IPS-20b (cell line): ENCODE measurements at regions not wholly inside any gene's neighbourhood (a gene's known extent, or its start where the extent isn't known, plus 50 kb on each side); places are given as distances from the start of the nearest gene placed in this dataset.
"Not testable (repeated sequence)": the region's sequence is repeated elsewhere in the genome, so short reads cannot be mapped to it uniquely, and the experiment has no call there.

Experiments
- H3K27ac ChIP-seq: one replicate; pipeline ENCODE4 v1.5.1; 2013; ENCODE audit warnings: low read length
- H3K27me3 ChIP-seq: 2 replicates; pipeline ENCODE4 v1.6.1; 2013; ENCODE audit warnings: mild to moderate bottlenecking, low read length, inconsistent platforms; ENCODE audit not compliant: insufficient read depth
- H3K36me3 ChIP-seq: 2 replicates; pipeline ENCODE4 v1.6.1; 2013; ENCODE audit warnings: low read depth, mild to moderate bottlenecking, inconsistent platforms, low read length, moderate library complexity; ENCODE audit not compliant: insufficient read depth
- H3K4me1 ChIP-seq: 2 replicates; pipeline ENCODE4 v1.6.1; 2013; ENCODE audit warnings: mild to moderate bottlenecking, control low read depth, inconsistent platforms, low read length, moderate library complexity; ENCODE audit not compliant: insufficient read depth
- H3K4me3 ChIP-seq: 2 replicates; pipeline ENCODE4 v1.5.1; 2013; ENCODE audit warnings: mild to moderate bottlenecking, low read length, inconsistent platforms
- H3K9ac ChIP-seq: 2 replicates; pipeline ENCODE4 v1.6.1; 2013; ENCODE audit warnings: low read depth, mild to moderate bottlenecking, inconsistent platforms, low read length, moderate library complexity
- H3K9me3 ChIP-seq: 2 replicates; pipeline ENCODE4 v1.6.1; 2013; ENCODE audit warnings: mild to moderate bottlenecking, low read depth, low read length, inconsistent platforms; ENCODE audit not compliant: insufficient read depth

GRCh38 chr1:104630567-104631149, 881.0 kb downstream of the AMY1C start:
- H3K4me1 ChIP-seq: no peaks in the 10 kb centered on the region
- no peak overlapping the region for H3K27ac ChIP-seq
- H3K36me3 ChIP-seq: no peaks in the 10 kb centered on the region
- no peaks in the 10 kb centered on the region for H3K9me3 ChIP-seq
- no peak overlapping the region for H3K9ac ChIP-seq
- no peaks in the 10 kb centered on the region for H3K27me3 ChIP-seq
- no peak overlapping the region for H3K4me3 ChIP-seq

GRCh38 chr1:104636581-104636980, 886.9 kb downstream of the AMY1C start:
- Histone ChIP-seq H3K4me3 (no peak overlapping the region), H3K27me3 (no peaks in the 10 kb centered on the region), H3K36me3 (no peaks in the 10 kb centered on the region), H3K27ac (no peak overlapping the region), H3K9me3 (no peaks in the 10 kb centered on the region), H3K4me1 (no peaks in the 10 kb centered on the region), H3K9ac (no peak overlapping the region)

GRCh38 chr1:104646233-104646632, 896.5 kb downstream of the AMY1C start:
- Histone ChIP-seq H3K4me3 (no peak overlapping the region), H3K9ac (no peak overlapping the region), H3K27me3 (no peaks in the 10 kb centered on the region), H3K4me1 (peaks cover under 1% of the 10 kb centered on the region; the same call in 1 of the 2 replicates), H3K36me3 (no peaks in the 10 kb centered on the region), H3K9me3 (no peaks in the 10 kb centered on the region), H3K27ac (no peak overlapping the region)

- Histone ChIP-seq H3K27me3 (no peaks in the 10 kb centered on the region), H3K9me3 (no peaks in the 10 kb centered on the region), H3K27ac (no peak overlapping the region), H3K4me3 (no peak overlapping the region), H3K9ac (no peak overlapping the region), H3K4me1 (peaks cover 3% of the 10 kb centered on the region; the same call in 1 of the 2 replicates), H3K36me3 (no peaks in the 10 kb centered on the region)
These were observed 898.6 kb downstream of the AMY1C start for GRCh38 chr1:104648269-104648691.

- H3K4me3 ChIP-seq, H3K27ac ChIP-seq, H3K36me3 ChIP-seq, H3K9me3 ChIP-seq, H3K9ac ChIP-seq, H3K27me3 ChIP-seq, H3K4me1 ChIP-seq: not testable (repeated sequence)
These were observed 914.7 kb downstream of the AMY1C start for GRCh38 chr1:104664374-104664773.

GRCh38 chr1:104665300-104665699, 915.6 kb downstream of the AMY1C start:
- Histone ChIP-seq H3K36me3 (no peaks in the 10 kb centered on the region), H3K4me3 (no peak overlapping the region), H3K27me3 (no peaks in the 10 kb centered on the region), H3K9ac (no peak overlapping the region), H3K9me3 (no peaks in the 10 kb centered on the region), H3K27ac (no peak overlapping the region), H3K4me1 (no peaks in the 10 kb centered on the region)

GRCh38 chr1:104671684-104672353, 922.1 kb downstream of the AMY1C start:
- Histone ChIP-seq H3K27me3 (no peaks in the 10 kb centered on the region), H3K4me1 (no peaks in the 10 kb centered on the region), H3K9ac (no peak overlapping the region), H3K9me3 (no peaks in the 10 kb centered on the region), H3K4me3 (no peak overlapping the region), H3K36me3 (no peaks in the 10 kb centered on the region), H3K27ac (no peak overlapping the region)

GRCh38 chr1:104699433-104699832, 949.7 kb downstream of the AMY1C start:
- no peak overlapping the region for H3K4me3 ChIP-seq
- no peaks in the 10 kb centered on the region for H3K9me3 ChIP-seq
- H3K27me3 ChIP-seq: no peaks in the 10 kb centered on the region
- H3K36me3 ChIP-seq: no peaks in the 10 kb centered on the region
- H3K4me1 ChIP-seq: no peaks in the 10 kb centered on the region
- no peak overlapping the region for H3K9ac ChIP-seq
- no peak overlapping the region for H3K27ac ChIP-seq

GRCh38 chr1:104702731-104703130, 953.0 kb downstream of the AMY1C start:
- H3K9ac ChIP-seq: no peak overlapping the region
- H3K4me3 ChIP-seq: no peak overlapping the region
- no peaks in the 10 kb centered on the region; the same call in 1 of the 2 replicates for H3K9me3 ChIP-seq
- H3K36me3 ChIP-seq: no peaks in the 10 kb centered on the region
- no peak overlapping the region for H3K27ac ChIP-seq
- no peaks in the 10 kb centered on the region for H3K4me1 ChIP-seq
- no peaks in the 10 kb centered on the region for H3K27me3 ChIP-seq

- H3K4me3 ChIP-seq: no peak overlapping the region
- no peaks in the 10 kb centered on the region; the same call in 1 of the 2 replicates for H3K9me3 ChIP-seq
- no peak overlapping the region for H3K27ac ChIP-seq
These were observed 957.0 kb downstream of the AMY1C start for GRCh38 chr1:104706631-104707147.

GRCh38 chr1:104718752-104719151, 969.1 kb downstream of the AMY1C start:
- no peaks in the 10 kb centered on the region for H3K27me3 ChIP-seq
- no peaks in the 10 kb centered on the region for H3K36me3 ChIP-seq
- H3K9ac ChIP-seq: no peak overlapping the region
- H3K27ac ChIP-seq: no peak overlapping the region
- H3K4me1 ChIP-seq: no peaks in the 10 kb centered on the region
- no peaks in the 10 kb centered on the region for H3K9me3 ChIP-seq
- no peak overlapping the region for H3K4me3 ChIP-seq

More at GRCh38 chr1:104706631-104707147, 957.0 kb downstream of the AMY1C start:
- Histone ChIP-seq H3K9ac (no peak overlapping the region), H3K27me3 (no peaks in the 10 kb centered on the region), H3K4me1 (no peaks in the 10 kb centered on the region), H3K36me3 (no peaks in the 10 kb centered on the region)

- H3K9ac ChIP-seq: no peak overlapping the region
- H3K27me3 ChIP-seq: no peaks in the 10 kb centered on the region
- no peaks in the 10 kb centered on the region for H3K36me3 ChIP-seq
- no peaks in the 10 kb centered on the region for H3K9me3 ChIP-seq
- no peak overlapping the region for H3K27ac ChIP-seq
- H3K4me1 ChIP-seq: no peaks in the 10 kb centered on the region
- H3K4me3 ChIP-seq: no peak overlapping the region
These were observed 971.0 kb downstream of the AMY1C start for GRCh38 chr1:104720741-104721140.
